Kidney epithelial cell (primary cell): ENCODE measurements at regions not wholly inside any gene's neighbourhood (a gene's known extent, or its start where the extent isn't known, plus 50 kb on each side); places are given as distances from the start of the nearest gene placed in this dataset.

Experiments used
- DNase-seq: peaks from one replicate; pipeline ENCODE4 v3.0.0-alpha.2; 2010; ENCODE audit warnings: low read depth
- H3K27me3 ChIP-seq: 2 replicates; pipeline ENCODE4 v1.6.0; 2011; ENCODE audit warnings: low read length; ENCODE audit not compliant: control insufficient read depth, insufficient read depth
- H3K36me3 ChIP-seq: 2 replicates; pipeline ENCODE4 v1.5.1; 2011; ENCODE audit warnings: low read length; ENCODE audit not compliant: control insufficient read depth, insufficient read depth
- H3K4me3 ChIP-seq: 2 replicates; pipeline ENCODE4 v1.5.1; 2011; ENCODE audit warnings: low read depth, mild to moderate bottlenecking, control low read depth, low read length
- CTCF ChIP-seq: IDR thresholded peaks from 2 replicates; pipeline ENCODE4 v1.5.1; 2011; ENCODE audit warnings: mild to moderate bottlenecking, moderate library complexity, low read length, control low read depth, inconsistent platforms; ENCODE audit not compliant: insufficient read depth, poor library complexity, severe bottlenecking

- Histone ChIP-seq H3K4me3 (no peak overlapping the region), H3K27me3 (no peaks in the 10 kb centered on the region), H3K36me3 (no peaks in the 10 kb centered on the region)
- no peak for TF ChIP-seq CTCF
- no peak for DNase-seq
Observed at GRCh38 chr7:16044645-16045044, 358.2 kb upstream of the MEOX2 start.

GRCh38 chr7:16040346-16040745, 353.9 kb upstream of the MEOX2 start:
- DNase-seq: no peak
- no peaks in the 10 kb centered on the region for H3K36me3 ChIP-seq
- H3K4me3 ChIP-seq: no peak overlapping the region
- no peaks in the 10 kb centered on the region for H3K27me3 ChIP-seq
- TF ChIP-seq CTCF: no peak

- Histone ChIP-seq H3K36me3 (no peaks in the 10 kb centered on the region), H3K27me3 (no peaks in the 10 kb centered on the region), H3K4me3 (no peak overlapping the region)
- DNase-seq: no peak
- no peak for TF ChIP-seq CTCF
Observed at GRCh38 chr7:16038906-16039305, 352.4 kb upstream of the MEOX2 start.

GRCh38 chr7:16035392-16035791, 348.9 kb upstream of the MEOX2 start:
- Histone ChIP-seq H3K4me3 (no peak overlapping the region), H3K27me3 (no peaks in the 10 kb centered on the region), H3K36me3 (no peaks in the 10 kb centered on the region)
- DNase-seq: no peak
- TF ChIP-seq CTCF: no peak

- Histone ChIP-seq H3K27me3 (no peaks in the 10 kb centered on the region), H3K36me3 (no peaks in the 10 kb centered on the region), H3K4me3 (no peak overlapping the region)
- no peak for TF ChIP-seq CTCF
- DNase-seq: no peak
Observed at GRCh38 chr7:16034866-16035265, 348.4 kb upstream of the MEOX2 start.

- Histone ChIP-seq H3K27me3 (no peaks in the 10 kb centered on the region), H3K36me3 (no peaks in the 10 kb centered on the region), H3K4me3 (no peak overlapping the region)
- no peak for TF ChIP-seq CTCF
- no peak for DNase-seq
Observed at GRCh38 chr7:16034353-16034752, 347.9 kb upstream of the MEOX2 start.
